GM12891 (cell line): ENCODE measurements at regions not wholly inside any gene's neighbourhood (a gene's known extent, or its start where the extent isn't known, plus 50 kb on each side); places are given as distances from the start of the nearest gene placed in this dataset.

Experiments
- DNase-seq: peaks from one replicate; pipeline ENCODE4 v3.0.0; 2011; ENCODE audit warnings: low spot score; ENCODE audit not compliant: insufficient read length
- FAIRE-seq: peaks from 2 replicates; lab custom pipeline; 2011; peaks lifted over from hg19 to GRCh38; lab: Jason Lieb, UNC
- PAX5 ChIP-seq: IDR thresholded peaks from 2 replicates; pipeline ENCODE4 v1.6.1; 2011; ENCODE audit warnings: low read length, moderate library complexity, mild to moderate bottlenecking; ENCODE audit not compliant: insufficient read depth, severe bottlenecking
- POLR2A ChIP-seq: IDR thresholded peaks from 2 replicates; pipeline ENCODE4 v1.6.1; 2011; ENCODE audit warnings: low read depth, low read length, control low read depth
- POLR2AphosphoS5 ChIP-seq: IDR thresholded peaks from 2 replicates; pipeline ENCODE4 v1.6.1; 2011; ENCODE audit warnings: low read depth, low read length, control low read depth
- POU2F2 ChIP-seq: IDR thresholded peaks from 2 replicates; pipeline ENCODE4 v1.6.1; 2011; ENCODE audit warnings: low read depth, mild to moderate bottlenecking, control low read depth, low read length, moderate library complexity
- SPI1 ChIP-seq: IDR thresholded peaks from 2 replicates; pipeline ENCODE4 v1.6.1; 2011; ENCODE audit warnings: low read depth, low read length, control low read depth
- TAF1 ChIP-seq: IDR thresholded peaks from 2 replicates; pipeline ENCODE4 v1.6.1; 2011; ENCODE audit warnings: low read depth, low read length, control low read depth

GRCh38 chr5:8185852-8186251, 316.9 kb downstream of the MTRR start:
- TF ChIP-seq SPI1 (no peak), TAF1 (no peak), POU2F2 (no peak), POLR2AphosphoS5 (no peak), POLR2A (no peak), PAX5 (no peak)
- no peak for FAIRE-seq
- DNase-seq = no peak

DNA sequence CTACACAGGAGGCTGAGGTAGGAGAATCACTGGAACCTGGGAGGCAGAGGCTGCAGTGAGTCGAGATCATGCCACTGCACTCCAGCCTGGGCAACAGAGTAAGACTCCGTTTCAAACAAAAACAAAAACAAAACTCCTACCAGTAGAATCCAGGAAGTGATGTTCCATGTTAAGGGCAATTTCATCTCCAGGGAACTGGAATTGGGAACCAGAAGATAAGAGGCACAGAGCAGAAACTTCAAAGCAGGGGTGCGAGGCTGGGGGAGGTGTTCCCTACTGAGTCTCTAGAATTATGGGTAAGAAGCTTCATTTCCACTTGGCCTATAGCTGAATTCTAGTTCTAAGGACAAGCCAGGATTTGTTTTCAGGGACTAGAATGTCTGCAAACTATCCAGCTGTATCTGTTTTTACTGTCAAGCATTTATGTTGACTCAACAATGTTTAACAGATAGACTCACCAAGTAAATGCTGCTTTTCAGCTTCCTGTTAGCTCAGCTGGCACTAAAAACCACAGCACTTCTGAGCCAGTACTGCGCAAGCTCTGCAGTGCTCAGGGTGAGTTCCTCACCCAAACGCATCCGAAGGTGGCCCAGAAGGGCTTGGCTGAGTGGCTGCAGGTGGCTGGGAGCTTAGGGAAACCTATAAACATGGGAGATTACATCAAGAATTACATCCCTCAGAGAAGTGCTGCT, 320.1 kb downstream of the MTRR start:
- FAIRE-seq (no peak), DNase-seq (no peak)
- no peak for TF ChIP-seq SPI1
- TF ChIP-seq TAF1 = no peak
- TF ChIP-seq POLR2A = no peak
- TF ChIP-seq POLR2AphosphoS5 = no peak
- TF ChIP-seq POU2F2 = no peak
- TF ChIP-seq PAX5 = no peak

GRCh38 chr5:8192840-8193239, 323.9 kb downstream of the MTRR start:
- DNase-seq (no peak), FAIRE-seq (no peak)
- no peak for TF ChIP-seq POLR2AphosphoS5
- TF ChIP-seq PAX5 = no peak
- TF ChIP-seq TAF1 = no peak
- TF ChIP-seq POLR2A = no peak
- no peak for TF ChIP-seq POU2F2

GRCh38 chr5:8196061-8196460, 327.1 kb downstream of the MTRR start:
- TF ChIP-seq TAF1 (no peak), POLR2AphosphoS5 (no peak), POU2F2 (no peak), PAX5 (no peak)
- DNase-seq = no peak
- no peak for FAIRE-seq

GRCh38 chr5:8208307-8208706, 339.4 kb downstream of the MTRR start:
- no peak for TF ChIP-seq POLR2AphosphoS5
- TF ChIP-seq SPI1 = no peak
- TF ChIP-seq TAF1 = no peak
- TF ChIP-seq POLR2A = no peak
- TF ChIP-seq PAX5 = no peak
- TF ChIP-seq POU2F2 = no peak
- no peak for FAIRE-seq
- no peak for DNase-seq

GRCh38 chr5:8209500-8209899, 340.6 kb downstream of the MTRR start:
- TF ChIP-seq SPI1 (no peak), POLR2A (no peak), POU2F2 (no peak), PAX5 (no peak), TAF1 (no peak), POLR2AphosphoS5 (no peak)
- FAIRE-seq (no peak), DNase-seq (no peak)

GRCh38 chr5:8213701-8214240, 344.8 kb downstream of the MTRR start:
- DNase-seq (no peak), FAIRE-seq (no peak)
- TF ChIP-seq PAX5 = no peak
- TF ChIP-seq SPI1 = no peak
- TF ChIP-seq POLR2A = no peak
- no peak for TF ChIP-seq POU2F2

GRCh38 chr5:8216921-8217320, 348.0 kb downstream of the MTRR start:
- no peak for FAIRE-seq

DNA sequence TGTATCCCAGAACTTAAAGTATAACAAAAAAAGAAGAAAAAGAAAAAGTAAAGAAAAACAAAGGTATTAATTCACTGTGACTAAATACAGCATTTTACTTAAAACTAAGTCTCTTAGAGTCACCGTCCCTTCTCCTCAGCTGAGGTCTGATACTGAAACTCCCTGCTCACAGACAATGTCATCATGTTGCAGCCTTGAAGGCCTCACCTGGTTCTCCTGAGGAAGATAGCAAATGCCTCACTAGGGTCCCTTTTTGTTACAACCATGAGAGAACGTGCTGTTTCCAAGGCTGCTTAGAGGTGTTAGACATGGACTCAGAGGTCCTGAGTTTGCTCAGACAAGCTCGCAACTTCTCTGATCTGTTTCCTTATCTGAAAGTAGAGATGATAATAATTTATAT, 357.2 kb downstream of the MTRR start:
- no peak for TF ChIP-seq POLR2A
- DNase-seq (no peak), FAIRE-seq (no peak)

More at GRCh38 chr5:8216921-8217320, 348.0 kb downstream of the MTRR start:
- TF ChIP-seq PAX5 (no peak), TAF1 (no peak), POU2F2 (no peak), POLR2A (no peak), POLR2AphosphoS5 (no peak)
- no peak for DNase-seq

DNA sequence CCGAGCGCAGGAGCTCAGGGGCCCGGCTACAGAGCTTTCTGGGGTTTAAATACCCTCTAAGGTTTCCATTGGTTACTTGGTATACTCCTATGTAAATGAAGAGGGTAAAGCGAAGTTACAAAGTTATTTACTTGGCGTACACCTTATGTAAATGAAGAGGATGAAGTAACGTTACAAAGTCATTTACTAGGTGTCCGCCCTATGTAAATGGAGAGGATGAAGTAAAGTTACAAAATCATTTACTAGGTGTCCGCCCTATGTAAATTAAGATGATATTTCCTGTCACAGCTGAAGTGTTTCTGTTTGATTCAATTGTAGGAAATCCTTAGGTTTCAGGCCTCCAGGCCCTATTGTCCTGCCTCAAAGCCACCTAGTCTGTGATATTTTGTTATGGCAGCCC, 358.2 kb downstream of the MTRR start:
- FAIRE-seq = no peak
- TF ChIP-seq PAX5 (no peak), SPI1 (no peak), POLR2A (no peak), POLR2AphosphoS5 (no peak), POU2F2 (no peak), TAF1 (no peak)
- no peak for DNase-seq

DNA sequence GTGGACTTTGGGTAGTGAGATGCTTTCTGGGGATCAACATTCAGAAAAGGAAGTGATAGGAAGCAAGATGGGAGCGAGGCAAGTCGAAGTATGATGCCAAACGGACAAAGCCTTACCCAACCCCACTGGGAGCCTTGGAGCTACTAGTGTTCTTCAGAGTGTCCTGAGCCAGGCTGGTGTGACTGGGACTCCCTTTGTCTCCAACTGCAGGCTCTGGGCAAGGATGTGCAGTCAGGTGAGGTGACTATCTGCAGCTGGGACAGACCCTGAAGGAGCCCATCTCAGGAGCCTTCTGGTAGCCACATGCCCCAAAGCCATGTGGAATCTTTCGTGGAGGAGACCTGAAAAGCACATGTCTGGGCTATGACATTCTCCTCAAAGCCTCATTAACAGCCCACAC, 360.6 kb downstream of the MTRR start:
- FAIRE-seq (no peak), DNase-seq (no peak)
- TF ChIP-seq POLR2AphosphoS5 = no peak
- TF ChIP-seq PAX5 = no peak
- no peak for TF ChIP-seq SPI1
- TF ChIP-seq POU2F2 = no peak
- TF ChIP-seq POLR2A = no peak
- TF ChIP-seq TAF1 = no peak
